Activated CD4-positive, alpha-beta T cell treated with anti-CD3 and anti-CD28 coated beads, Interleukin-10, Interleukin-2, amounts not matched to agents 100 ng/mL and 50 ng/mL, durations not matched to agents 16 hours and 8 hours (primary cell): ENCODE measurements at regions not wholly inside any gene's neighbourhood (a gene's known extent, or its start where the extent isn't known, plus 50 kb on each side); places are given as distances from the start of the nearest gene placed in this dataset.
"Not testable (repeated sequence)": the region's sequence is repeated elsewhere in the genome, so short reads cannot be mapped to it uniquely, and the experiment has no call there.

Source experiments
- DNase-seq: peaks from one replicate; pipeline ENCODE4 v3.0.0-alpha.2; 2020

- no peak for DNase-seq
Measured at GRCh38 chr5:120153551-120153950, 310.5 kb upstream of the PRR16 start.

- DNase-seq = no peak
Measured at GRCh38 chr5:120155873-120156272, 308.2 kb upstream of the PRR16 start.

- no peak for DNase-seq
Measured at GRCh38 chr5:120158211-120158610, 305.9 kb upstream of the PRR16 start.

GRCh38 chr5:120159155-120159554, 304.9 kb upstream of the PRR16 start:
- no peak for DNase-seq

- DNase-seq = no peak
Measured at GRCh38 chr5:120160124-120160895, 303.8 kb upstream of the PRR16 start.

- no peak for DNase-seq
Measured at GRCh38 chr5:120162321-120162720, 301.8 kb upstream of the PRR16 start.

GRCh38 chr5:120164037-120164436, 300.1 kb upstream of the PRR16 start:
- DNase-seq = no peak

- no peak for DNase-seq
Measured at GRCh38 chr5:120164986-120165385, 299.1 kb upstream of the PRR16 start.

- DNase-seq = no peak
Measured at GRCh38 chr5:120173125-120173524, 291.0 kb upstream of the PRR16 start.

GRCh38 chr5:120174089-120174488, 290.0 kb upstream of the PRR16 start:
- DNase-seq = no peak

- not testable (repeated sequence) for DNase-seq
Measured at GRCh38 chr5:120181238-120181637, 282.9 kb upstream of the PRR16 start.

GRCh38 chr5:120194650-120195049, 269.4 kb upstream of the PRR16 start:
- not testable (repeated sequence) for DNase-seq

GRCh38 chr5:120199559-120199958, 264.5 kb upstream of the PRR16 start:
- no peak for DNase-seq

GRCh38 chr5:120207129-120207528, 257.0 kb upstream of the PRR16 start:
- DNase-seq = no peak

GRCh38 chr5:120217001-120217400, 247.1 kb upstream of the PRR16 start:
- no peak for DNase-seq

- DNase-seq = no peak
Measured at GRCh38 chr5:120219988-120220387, 244.1 kb upstream of the PRR16 start.

- no peak for DNase-seq
Measured at GRCh38 chr5:120225524-120225923, 238.6 kb upstream of the PRR16 start.

- DNase-seq = no peak
Measured at GRCh38 chr5:120228262-120229031, 235.7 kb upstream of the PRR16 start.

- no peak for DNase-seq
Measured at GRCh38 chr5:120229036-120229435, 235.1 kb upstream of the PRR16 start.

- no peak for DNase-seq
Measured at GRCh38 chr5:120231563-120231962, 232.5 kb upstream of the PRR16 start.

GRCh38 chr5:120236360-120236759, 227.7 kb upstream of the PRR16 start:
- no peak for DNase-seq

- no peak for DNase-seq
Measured at GRCh38 chr5:120239086-120239485, 225.0 kb upstream of the PRR16 start.

GRCh38 chr5:120240706-120241105, 223.4 kb upstream of the PRR16 start:
- DNase-seq = no peak

- DNase-seq = no peak
Measured at GRCh38 chr5:120241400-120241799, 222.7 kb upstream of the PRR16 start.
